Osteocyte (in vitro differentiated cells): ENCODE measurements at regions not wholly inside any gene's neighbourhood (a gene's known extent, or its start where the extent isn't known, plus 50 kb on each side); places are given as distances from the start of the nearest gene placed in this dataset.

ENCODE experiments used
- DNase-seq: peaks from one replicate; pipeline ENCODE4 v3.0.0; 2021; ENCODE audit warnings: mixed read lengths; ENCODE audit not compliant: unreplicated experiment; ENCODE audit errors: extremely low spot score
- H3K27ac Mint-ChIP-seq: one replicate; pipeline ENCODE4 v1.8.0; 2021; ENCODE audit warnings: mild to moderate bottlenecking, mixed read lengths; ENCODE audit not compliant: unreplicated experiment
- H3K27me3 Mint-ChIP-seq: one replicate; pipeline ENCODE4 v1.8.0; 2021; ENCODE audit warnings: mixed read lengths; ENCODE audit not compliant: unreplicated experiment
- H3K36me3 Mint-ChIP-seq: one replicate; pipeline ENCODE4 v1.8.0; 2021; ENCODE audit warnings: mixed read lengths; ENCODE audit not compliant: unreplicated experiment
- H3K4me1 Mint-ChIP-seq: one replicate; pipeline ENCODE4 v1.8.0; 2021; ENCODE audit warnings: mixed read lengths; ENCODE audit not compliant: unreplicated experiment
- H3K4me3 Mint-ChIP-seq: one replicate; pipeline ENCODE4 v1.8.0; 2021; ENCODE audit warnings: mild to moderate bottlenecking, moderate library complexity, mixed read lengths; ENCODE audit not compliant: unreplicated experiment
- H3K9me3 Mint-ChIP-seq: one replicate; pipeline ENCODE4 v1.8.0; 2021; ENCODE audit warnings: mixed read lengths; ENCODE audit not compliant: unreplicated experiment
- CTCF ChIP-seq: fragments of 200-600 bp; sonication (generic); IDR thresholded peaks from 2 replicates; pipeline ENCODE4 v1.5.0; 2021; ENCODE audit warnings: antibody characterized with exemption, mild to moderate bottlenecking, moderate library complexity

DNA sequence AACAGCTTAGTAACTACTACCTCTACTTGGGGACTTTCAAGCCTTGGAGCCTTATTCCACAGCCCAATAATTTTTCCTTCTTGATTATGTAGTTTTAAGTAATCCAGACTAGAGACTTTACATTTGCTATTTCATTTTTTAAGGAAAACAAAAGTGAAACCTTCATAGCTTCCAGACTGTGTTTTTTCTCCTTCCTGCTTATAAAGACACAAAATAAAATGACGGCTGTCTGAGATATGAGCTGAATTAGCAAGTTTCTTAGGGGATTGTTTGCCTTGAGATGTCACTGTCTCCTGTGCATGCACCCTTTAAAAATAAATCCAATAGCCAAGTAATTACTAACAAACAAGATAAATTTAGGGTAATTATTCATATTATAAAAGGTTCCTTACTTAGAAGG lies 78.8 kb upstream of the PACRGL start:
- H3K27ac Mint-ChIP-seq, result peak overlapping the region; percentile 57
- H3K27me3 Mint-ChIP-seq, result no peaks in the 10 kb centered on the region
- peak overlapping the region; percentile 42 for H3K4me3 Mint-ChIP-seq
- no peaks in the 10 kb centered on the region for H3K9me3 Mint-ChIP-seq
- peaks cover 6% of the 10 kb centered on the region for H3K36me3 Mint-ChIP-seq
- no peak for TF ChIP-seq CTCF
- DNase-seq, result no peak
- peaks cover 34% of the 10 kb centered on the region for H3K4me1 Mint-ChIP-seq

GRCh38 chr4:20622701-20623100 lies 77.6 kb upstream of the PACRGL start:
- Mint-ChIP-seq H3K36me3 (peaks cover 2% of the 10 kb centered on the region), H3K4me1 (peaks cover 34% of the 10 kb centered on the region), H3K27me3 (no peaks in the 10 kb centered on the region), H3K27ac (no peak overlapping the region), H3K4me3 (no peak overlapping the region), H3K9me3 (no peaks in the 10 kb centered on the region)
- TF ChIP-seq CTCF, result no peak
- no peak for DNase-seq

GRCh38 chr4:20623939-20624338 lies 76.3 kb upstream of the PACRGL start:
- Mint-ChIP-seq H3K4me3 (no peak overlapping the region), H3K36me3 (no peaks in the 10 kb centered on the region), H3K27ac (peak overlapping the region; percentile 25), H3K9me3 (no peaks in the 10 kb centered on the region), H3K27me3 (no peaks in the 10 kb centered on the region), H3K4me1 (peaks cover 32% of the 10 kb centered on the region)
- DNase-seq, result no peak
- TF ChIP-seq CTCF, result no peak

DNA sequence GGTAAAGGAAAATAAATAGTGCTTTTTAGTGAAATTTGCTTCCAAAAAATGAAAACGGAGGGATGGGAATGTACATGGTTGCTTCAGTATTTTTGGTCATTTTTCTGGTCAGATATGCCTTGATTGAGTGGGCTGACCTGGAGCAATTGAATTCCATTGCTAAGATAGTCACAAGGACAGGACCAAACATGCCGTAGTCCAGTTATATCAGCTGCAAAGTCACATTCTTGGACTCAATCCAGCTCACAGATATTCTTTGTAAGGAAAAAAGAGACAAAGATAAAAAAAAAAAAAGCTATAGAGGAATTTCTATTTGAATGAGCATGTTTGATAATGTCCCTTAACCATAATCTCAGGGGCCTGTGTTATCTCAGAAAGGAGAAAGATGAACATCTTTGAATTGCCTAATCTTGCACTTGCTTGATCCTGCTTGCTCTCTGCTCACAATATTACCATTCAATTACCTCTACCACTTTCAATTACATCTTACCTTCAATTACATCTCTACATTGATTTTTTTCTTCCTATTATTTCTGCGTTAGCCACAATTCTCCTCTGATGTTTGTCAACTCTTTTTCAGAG lies 75.4 kb upstream of the PACRGL start:
- H3K27me3 Mint-ChIP-seq, result no peaks in the 10 kb centered on the region
- no peak for DNase-seq

GRCh38 chr4:20625426-20625825 lies 74.8 kb upstream of the PACRGL start:
- Mint-ChIP-seq H3K9me3 (no peaks in the 10 kb centered on the region), H3K27me3 (no peaks in the 10 kb centered on the region), H3K4me1 (peaks cover 32% of the 10 kb centered on the region), H3K36me3 (no peaks in the 10 kb centered on the region), H3K27ac (no peak overlapping the region), H3K4me3 (no peak overlapping the region)
- DNase-seq, result no peak
- no peak for TF ChIP-seq CTCF

More for the DNA sequence above, 75.4 kb upstream of the PACRGL start:
- TF ChIP-seq CTCF, result no peak
- H3K27ac Mint-ChIP-seq, result no peak overlapping the region
- H3K4me3 Mint-ChIP-seq, result no peak overlapping the region
- H3K9me3 Mint-ChIP-seq, result no peaks in the 10 kb centered on the region
- no peaks in the 10 kb centered on the region for H3K36me3 Mint-ChIP-seq
- peaks cover 32% of the 10 kb centered on the region for H3K4me1 Mint-ChIP-seq
